HG02981 (cell line): ENCODE measurements at regions not wholly inside any gene's neighbourhood (a gene's known extent, or its start where the extent isn't known, plus 50 kb on each side); places are given as distances from the start of the nearest gene placed in this dataset.
"Not testable (repeated sequence)": the region's sequence is repeated elsewhere in the genome, so short reads cannot be mapped to it uniquely, and the experiment has no call there.

Experiments used
- ATAC-seq: cut with Tn5 transposase; IDR thresholded peaks from one replicate; pipeline ENCODE4 v1.9.1; 2021; ENCODE audit warnings: mild to moderate bottlenecking, moderate library complexity; ENCODE audit not compliant: unreplicated experiment

DNA sequence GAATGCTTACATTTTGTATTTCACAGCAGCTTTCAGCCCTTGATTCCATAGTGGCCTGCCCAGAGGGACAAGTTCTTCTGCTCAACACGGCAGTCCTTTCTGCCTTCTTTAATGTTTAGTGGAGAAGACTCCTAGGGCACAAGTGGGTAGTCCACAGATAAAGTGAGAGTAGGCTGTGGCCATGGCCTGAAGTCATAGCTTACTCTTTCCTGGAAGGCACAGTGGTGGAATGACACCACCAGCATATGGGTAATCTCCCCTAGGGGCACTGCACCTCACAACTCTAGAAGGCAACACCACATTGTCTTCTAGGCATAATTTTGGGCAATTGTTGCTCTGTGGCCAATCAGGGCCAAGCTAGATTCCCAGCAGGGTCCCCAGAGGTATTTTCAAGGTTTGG, 155.4 kb upstream of the MAMLD1 start:
- no peak for ATAC-seq

DNA sequence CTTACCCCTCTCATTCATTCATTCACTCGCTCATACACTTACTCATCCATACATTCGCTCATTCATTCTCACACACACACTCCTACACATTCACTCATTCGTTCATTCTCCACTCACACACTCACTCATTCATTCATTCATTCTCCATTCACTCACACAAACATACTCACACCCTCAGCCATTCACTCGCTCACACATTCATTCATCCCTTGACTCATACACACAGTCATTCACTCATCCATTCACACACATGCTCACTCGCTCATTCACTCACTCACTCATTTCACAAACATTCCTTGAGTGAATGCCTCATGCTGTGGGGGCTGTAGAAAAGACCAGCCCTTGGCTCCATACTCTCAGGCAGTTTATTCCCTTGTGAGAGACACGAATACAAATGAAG, 151.1 kb upstream of the MAMLD1 start:
- ATAC-seq: no peak

DNA sequence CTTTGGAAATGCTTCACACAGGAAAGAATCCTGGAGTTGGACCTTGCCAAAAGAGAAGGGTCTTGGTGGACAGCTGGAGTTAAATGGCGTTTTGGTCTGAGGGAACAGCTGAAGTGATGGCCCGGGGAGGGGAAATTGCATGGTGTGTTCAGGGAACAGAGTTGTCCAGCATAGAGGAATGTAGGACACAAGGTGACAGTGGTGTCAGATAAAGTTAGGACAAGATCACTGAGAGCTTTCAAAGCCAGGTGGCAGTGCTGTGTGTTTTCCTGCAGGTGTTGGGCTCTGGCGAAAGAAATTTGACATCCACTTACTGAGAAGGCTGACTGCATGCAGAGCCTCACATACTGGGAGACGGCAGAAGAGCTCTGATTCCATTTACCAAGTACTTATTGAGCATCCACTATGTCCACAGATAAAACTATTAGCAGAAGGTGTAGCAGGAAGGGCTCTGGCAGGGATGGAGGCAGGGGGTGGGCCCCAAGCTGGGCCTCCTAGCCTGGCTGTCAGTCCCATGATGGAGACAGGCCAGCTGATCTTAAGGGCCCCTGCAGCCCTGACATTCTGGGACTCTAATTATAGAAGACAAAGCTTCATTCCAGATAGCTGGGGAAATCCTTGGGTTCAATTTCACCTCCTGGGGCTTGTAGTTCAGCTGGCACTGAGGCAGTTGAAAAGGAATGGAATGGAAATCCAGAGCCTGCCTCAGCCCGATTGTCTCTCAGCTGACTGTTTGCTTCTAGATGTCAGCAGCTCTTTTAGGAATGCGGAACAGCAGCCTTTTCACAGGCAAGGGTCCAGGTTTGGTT, 150.2 kb upstream of the MAMLD1 start:
- no peak for ATAC-seq

DNA sequence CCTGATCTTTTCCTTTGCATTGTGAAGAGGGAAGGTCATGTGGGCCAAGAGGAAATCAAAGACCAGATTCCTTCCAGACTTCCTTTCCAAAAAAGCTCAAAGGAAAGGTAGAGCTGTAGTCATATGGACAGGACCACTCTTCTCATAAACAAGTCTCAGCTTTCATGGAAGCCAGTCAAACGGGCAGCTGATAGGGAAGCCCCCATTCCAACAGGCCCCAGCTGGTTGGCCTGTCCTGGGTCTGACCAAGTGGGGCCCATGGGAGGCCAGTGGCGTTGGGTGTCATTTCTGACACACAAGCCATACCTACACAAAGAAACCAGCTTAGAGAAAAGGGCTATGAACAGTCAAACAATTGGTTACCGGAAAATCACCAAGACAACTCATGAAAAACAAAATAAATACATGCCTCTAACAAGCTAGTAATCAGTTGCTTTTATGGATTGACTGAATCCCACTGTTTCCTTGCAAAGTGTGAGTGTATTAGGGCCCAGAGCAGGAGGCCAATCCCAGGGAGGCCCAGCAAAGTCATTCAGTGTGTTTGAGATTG, 149.6 kb upstream of the MAMLD1 start:
- no peak for ATAC-seq

DNA sequence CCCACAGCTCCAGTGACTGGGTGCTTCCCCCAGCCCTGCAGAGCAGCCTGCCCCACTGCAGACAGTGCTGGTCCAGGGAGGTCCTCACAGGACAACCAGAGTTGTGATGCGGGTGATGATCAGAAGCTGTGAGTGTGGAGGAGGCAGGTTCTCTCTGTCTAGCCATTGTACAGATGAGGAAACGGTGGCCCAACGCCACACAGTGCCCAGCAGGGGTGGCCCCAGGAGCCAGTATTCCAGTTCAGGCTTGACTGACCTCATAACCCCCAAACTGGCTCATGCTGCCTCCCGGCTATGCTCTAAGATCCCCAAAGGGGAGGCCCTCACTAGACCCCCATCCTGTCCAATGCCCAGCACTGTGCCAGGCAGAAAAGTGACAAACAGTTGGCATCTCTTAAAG, 147.1 kb upstream of the MAMLD1 start:
- ATAC-seq: not testable (repeated sequence)

DNA sequence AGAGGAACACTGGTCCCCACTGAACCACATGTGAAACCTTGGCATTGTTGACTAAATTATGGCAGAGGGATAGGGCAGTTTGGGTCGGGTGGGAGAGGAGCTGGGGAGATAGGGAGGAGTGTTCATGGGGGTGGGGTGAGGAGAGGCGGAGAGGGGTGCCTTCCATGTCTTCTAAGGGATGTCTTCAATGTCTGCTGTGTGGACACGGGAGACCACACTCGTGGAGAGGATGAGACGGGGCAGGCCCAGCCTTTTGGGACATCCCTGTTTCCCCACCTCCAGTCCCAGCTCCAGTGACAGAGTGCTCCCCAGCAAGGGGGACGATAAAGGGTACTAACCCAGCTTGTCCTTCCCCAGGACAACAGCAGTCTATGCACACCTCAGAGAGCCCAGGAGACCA, 146.4 kb upstream of the MAMLD1 start:
- no peak for ATAC-seq

DNA sequence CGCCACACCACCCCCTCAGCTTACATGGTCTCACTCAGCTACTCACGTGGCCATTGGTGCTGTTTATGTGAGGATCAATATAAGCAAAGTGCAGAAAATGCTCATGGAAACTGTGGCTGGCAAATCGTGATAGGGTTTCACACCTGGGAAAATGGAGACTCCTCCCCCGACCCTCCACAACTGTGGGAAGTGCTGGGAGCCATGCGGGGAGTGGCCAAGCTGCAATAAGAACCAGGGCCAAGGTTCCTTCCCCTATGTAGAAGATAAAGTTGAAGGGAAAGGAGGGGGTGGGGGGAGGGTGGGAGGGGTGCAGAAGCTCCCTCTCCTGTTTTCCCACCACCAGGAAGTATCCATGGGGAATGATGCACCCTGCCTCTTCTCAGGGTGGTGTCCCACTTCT, 145.5 kb upstream of the MAMLD1 start:
- no peak for ATAC-seq

DNA sequence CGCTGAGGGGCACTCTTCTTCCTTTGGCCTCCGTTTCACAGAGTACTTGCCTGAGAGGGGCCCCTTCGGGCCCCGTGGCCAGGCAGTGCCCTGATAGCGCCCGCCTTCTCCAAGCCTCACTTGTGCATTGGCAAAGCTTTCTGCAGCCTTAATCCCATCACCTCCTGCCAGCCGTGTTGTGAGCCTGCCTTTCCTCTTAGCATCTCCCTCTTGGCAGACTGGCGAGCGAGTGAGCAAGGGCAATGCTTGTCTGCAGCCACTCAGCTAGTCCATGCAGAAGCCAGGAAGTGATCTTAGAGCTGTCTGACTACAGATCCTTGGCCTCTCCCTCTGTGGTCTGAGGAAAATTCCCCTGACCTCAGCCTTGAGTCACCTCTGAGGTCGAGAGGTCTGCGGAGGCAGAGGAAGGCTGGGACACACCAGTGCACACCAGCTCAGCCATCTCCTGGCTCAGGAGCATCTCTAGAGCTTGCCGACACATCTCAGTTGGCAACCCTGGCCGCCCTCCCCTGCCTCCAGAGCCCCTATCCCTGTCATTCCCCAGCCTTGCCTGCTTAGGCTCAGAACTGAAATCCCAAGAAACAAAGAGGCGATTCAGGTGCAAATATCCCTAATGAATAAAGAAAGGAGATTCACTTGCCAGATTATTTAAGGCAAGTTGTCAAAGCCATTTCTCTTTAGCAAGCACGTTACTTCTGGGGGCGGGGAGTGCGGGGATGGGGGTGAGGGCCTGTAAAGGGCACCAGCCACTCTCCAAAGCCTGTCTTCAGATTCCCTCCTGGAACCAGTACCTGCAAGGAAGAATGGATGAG, 143.5 kb upstream of the MAMLD1 start:
- no peak for ATAC-seq

DNA sequence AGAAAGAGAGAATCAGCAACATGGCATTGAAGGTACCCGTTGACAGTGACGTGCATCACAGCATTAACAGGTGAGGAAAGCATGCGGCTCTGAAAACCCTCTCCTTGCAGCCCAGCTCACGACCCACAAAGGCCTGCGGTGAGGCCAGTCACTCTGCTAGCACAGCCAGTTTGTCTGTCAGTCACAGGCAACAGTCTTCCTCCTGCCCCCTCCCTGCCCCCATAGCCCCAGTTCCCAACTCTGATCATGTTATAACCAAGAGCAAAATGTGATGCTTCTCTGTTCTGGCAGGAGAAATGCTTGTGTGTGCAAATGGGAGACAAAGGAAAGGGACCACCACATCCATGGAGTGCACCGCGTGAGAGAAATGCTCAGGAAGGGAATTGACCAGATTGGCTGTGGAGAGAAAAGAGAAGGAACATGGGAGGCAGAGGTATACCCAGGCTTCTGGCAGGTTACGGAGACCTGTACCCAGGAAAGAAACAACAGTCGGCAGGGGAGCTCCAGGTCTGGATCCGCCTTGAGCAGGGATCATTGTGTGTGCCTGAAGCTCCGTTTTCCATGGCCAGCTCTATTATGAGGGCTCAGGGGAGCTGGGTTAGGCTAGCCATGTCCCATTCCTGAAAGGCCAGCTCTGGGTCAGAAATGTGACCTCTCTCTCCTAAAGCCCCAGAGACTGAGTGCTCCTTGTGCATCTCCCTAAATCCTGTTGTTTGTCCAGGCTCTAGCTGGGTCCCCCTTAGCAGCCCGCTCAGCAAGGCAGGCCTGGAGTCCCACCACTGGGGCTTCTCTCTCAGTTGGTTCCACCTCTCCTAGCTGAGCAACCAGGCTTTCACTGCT, 139.7 kb upstream of the MAMLD1 start:
- ATAC-seq: no peak

DNA sequence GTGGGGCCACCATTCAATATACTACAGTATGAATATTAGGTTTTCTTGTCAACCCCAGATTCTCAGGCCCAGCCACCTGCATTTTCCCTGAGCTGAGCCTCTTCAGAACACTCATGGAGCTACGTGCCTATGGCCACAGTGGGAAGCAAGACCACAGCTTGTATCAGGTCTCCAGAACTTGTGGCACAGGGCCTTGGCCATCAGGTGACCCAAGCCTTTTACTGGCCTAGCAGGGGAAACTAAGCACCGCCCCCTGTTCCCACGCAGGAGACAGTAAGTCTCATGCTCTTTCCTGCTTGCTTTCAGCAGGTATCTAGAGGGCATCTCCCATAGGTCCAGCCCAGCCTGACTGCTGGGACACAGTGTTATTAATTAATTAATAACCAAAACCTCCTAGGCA, 138.4 kb upstream of the MAMLD1 start:
- no peak for ATAC-seq

DNA sequence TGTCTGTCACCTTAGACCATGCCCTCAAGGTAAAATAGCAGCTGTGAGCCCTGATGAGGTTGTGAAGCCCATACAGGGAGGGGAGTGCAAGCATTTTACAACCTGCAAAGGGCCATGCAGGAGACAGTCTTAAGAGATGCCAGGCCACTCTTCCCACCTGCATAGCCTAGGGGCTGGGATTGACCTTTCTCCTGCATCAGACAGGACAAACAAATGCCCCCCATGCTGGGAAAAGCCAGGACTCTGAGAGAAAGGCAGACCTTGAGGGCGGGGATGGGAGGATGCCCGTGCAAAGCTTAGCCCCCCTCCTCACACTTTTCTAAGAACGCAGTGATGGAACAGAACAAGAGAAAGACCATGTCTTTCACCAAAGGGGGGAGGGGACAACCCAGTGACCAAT, 137.9 kb upstream of the MAMLD1 start:
- ATAC-seq: no peak

DNA sequence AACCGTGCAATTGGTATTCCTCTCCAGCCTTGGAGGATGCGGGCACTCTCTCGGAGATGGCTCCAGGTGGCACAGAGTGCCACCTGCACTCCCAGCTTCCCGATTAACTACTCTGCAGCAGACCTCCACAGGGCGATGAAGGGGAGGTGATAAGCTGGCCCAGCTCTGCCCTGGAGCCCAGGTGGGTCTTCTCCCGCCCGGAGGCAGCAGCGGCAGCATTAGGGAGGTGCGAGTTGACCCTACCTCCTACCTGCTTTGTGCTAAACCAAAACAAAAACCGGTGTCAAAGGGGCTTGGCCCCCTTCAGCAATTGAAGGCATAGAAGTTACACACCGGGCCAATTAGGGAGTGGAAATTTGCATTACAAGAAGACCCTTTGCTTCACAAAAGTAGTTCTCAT, 137.4 kb upstream of the MAMLD1 start:
- ATAC-seq: no peak

DNA sequence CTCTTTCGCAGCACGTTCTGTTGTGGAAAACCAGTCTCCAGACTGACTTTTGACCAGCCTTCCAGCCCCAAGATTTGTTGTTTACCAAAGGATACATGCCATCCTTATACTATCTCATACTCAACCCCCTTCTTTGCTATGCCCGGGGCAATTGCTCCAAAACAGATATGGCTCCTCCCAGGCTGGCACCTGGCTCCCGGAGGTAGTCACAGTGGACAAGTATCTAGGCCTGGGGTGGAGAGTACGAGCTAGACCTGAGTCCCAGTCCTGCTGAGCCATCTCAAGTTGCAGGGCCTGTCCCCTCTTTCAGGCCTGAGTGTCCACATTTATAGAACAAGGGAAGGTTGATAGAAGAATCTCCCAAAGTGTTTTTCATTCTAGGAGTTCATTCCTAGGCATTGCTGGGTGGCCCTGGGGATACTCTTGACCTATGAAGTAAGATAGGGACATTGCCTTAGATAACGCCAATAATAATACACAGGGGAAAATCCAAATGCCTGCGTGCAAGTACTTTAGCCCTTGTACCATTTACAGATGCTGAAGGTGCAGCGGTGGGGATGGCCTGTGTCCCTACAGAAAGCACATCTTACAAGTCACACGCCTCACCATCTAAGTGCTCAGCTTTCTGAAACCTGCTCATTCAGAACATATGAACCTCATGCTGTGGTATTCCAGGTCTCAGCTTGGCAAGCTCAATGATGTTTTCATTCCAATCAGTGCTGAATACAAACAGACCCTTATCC, 136.7 kb upstream of the MAMLD1 start:
- no peak for ATAC-seq

DNA sequence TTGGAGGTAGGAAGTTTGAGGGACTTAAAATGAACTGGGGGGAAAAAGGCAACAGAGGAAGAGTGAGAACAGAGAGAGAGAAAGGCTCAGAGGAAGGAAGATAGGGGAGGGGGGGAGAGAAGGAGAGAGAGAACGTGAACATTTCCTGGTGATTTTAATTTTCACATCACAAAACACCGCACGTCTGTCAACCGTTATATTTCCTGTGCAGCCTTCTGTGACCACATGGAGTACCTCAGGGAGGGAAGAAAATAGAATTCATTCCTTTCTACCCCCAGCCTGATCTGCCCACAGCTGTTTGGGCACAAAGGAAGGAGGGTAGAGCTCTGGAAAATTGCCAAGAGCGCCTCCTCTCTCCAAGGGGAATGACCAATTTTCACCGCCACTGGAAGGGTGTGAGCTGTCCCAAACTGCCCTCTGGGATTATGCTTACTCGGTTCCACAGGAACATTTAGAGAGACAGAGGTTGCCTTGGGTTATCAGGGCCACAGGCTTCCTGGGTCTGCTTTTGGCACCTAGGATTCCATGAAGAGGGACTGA, 135.7 kb upstream of the MAMLD1 start:
- ATAC-seq: no peak

DNA sequence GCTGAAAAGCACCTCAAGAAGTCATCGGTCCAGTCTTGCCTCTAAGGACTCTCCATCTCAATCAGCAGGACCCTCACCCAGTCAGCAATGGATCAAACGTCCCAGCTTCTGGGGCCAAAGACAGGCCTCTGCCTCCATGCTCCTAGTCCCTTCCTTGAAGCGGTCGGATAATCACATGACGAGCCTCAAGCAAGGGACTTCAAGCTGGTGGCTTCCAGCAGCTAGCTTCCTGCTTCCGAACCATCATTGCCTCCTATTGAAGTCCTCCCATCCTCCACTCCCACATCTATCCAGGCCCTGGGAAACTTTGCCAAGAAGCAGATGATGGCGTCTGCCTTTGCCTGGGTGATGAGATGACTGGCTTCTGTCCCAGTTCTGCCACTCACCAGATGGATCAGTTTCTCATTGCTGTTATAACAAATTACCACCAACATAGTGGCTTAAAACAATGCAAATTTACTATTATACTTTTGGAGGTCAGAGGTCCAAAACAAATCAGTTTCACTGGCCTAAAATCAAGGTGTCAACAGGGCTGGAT, 135.2 kb upstream of the MAMLD1 start:
- no peak for ATAC-seq

DNA sequence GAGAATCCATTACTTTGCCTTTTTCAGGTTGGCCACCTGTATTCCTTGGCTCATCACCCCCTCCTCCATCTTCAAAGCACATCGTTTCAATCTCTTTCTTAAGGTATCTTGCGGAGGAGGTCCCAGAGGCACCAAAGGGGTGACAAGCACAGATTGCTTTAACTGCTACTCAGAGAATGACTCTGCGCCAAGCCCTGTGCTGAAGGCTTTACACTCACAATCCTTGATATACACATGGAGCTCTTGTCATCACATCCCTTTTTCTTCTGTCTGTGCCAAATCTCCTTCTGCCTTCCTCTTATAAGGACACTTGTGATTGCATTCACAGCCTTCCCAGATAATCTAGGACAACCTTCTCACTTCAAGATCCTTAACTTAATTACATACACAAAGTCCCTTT, 134.7 kb upstream of the MAMLD1 start:
- ATAC-seq: no peak

DNA sequence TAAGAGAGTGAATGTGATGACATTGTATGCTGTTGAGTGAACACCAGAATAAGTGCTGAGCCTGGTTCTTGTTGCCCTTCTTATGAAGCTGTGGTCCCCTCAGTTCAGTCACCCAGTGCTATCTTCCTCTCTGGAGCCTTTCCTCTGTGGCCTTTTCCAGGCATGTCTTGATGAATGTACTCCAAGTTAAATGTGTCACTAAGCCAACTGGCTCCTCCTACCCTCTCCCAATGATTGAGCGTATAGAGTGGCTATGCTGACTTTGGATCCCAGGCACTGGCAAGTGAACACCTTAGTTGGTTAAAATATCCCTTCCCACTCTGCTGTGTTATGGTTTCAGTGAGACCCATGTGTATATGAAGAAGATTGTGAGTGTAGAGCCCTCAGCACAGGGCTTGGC, 134.1 kb upstream of the MAMLD1 start:
- no peak for ATAC-seq

DNA sequence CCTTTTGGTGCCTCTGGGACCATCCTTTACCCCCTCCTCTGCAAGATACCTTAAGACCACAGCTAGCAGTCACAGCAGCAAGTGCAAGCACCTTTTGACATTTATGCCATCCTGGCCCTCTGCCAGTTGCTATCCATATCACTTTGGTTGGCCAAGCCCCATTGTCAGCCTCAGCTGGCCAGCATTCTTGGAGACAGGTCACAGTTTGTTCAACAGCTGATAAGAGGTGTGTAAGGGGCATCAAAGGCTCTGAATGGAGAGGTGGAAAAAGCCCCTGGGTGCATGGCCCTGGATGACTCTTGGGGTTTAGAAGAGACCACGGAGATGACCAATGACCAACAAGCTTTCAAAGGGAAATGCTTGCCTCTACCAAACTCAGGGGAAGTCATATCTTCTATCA, 133.6 kb upstream of the MAMLD1 start:
- ATAC-seq: no peak

DNA sequence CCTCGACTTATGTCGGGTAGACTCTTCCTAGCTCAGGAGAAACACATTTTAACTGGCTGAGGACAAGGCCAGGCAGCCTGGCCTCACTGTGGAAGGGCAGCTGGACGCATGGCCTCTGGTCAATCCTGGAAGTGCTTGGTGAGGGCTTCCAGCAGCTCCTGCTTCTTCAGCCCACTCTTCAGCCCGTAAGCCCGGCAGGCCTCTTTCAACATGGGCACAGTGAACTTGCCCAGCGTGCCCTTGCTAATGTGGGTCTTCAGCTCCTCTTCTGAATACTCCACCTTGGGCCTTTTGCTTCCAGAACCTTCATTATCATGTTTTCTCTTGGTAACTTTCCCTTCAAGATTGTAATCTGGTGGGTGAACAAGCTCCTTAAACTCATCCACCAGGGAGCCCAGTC, 132.2 kb upstream of the MAMLD1 start:
- ATAC-seq: not testable (repeated sequence)

DNA sequence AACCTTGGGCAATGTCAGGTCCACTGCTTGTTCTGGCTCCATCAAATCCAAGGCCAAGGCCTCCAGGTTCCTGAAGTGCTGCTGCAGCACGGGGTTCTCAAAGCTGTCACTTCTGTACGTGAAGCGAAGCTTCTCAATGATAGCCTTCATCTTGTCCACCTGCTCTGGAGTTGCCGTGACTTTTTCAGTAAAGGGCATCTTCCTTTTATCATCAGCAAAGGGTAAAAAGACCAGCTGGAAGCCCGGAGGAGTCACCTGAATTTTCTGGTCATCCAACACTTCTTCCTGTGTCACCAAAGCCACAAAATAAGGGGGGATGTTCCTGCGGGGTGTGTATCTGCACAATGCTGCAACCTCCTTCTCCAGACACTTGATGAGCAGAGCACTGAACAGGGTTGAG, 131.7 kb upstream of the MAMLD1 start:
- not testable (repeated sequence) for ATAC-seq
